NCI-H82 (cell line): ENCODE measurements at regions not wholly inside any gene's neighbourhood (a gene's known extent, or its start where the extent isn't known, plus 50 kb on each side); places are given as distances from the start of the nearest gene placed in this dataset.
"Not testable (repeated sequence)": the region's sequence is repeated elsewhere in the genome, so short reads cannot be mapped to it uniquely, and the experiment has no call there.

Source experiments
- DNase-seq: peaks from one replicate; lab custom pipeline; 2025; lab: John Stamatoyannopoulos, UW

DNA sequence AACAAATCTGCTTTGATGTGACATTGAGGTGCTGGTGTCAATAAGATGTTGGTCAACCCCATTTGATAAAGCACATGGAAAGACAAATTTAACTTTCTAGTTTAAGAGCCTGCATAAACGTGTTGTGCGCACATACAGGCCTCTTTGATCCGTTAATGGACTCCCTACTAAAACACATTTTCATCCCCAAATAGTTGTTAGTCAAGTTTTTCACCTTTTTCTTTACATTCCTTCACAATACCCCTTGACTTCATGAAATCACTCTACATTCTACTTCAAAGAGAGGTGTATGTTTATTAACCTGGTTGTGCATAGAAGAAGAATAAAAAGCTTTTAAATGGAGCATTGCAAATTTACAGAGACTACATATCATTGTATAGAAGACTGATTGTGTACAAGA, 180.3 kb downstream of the HDGFL1 start:
- no peak for DNase-seq

DNA sequence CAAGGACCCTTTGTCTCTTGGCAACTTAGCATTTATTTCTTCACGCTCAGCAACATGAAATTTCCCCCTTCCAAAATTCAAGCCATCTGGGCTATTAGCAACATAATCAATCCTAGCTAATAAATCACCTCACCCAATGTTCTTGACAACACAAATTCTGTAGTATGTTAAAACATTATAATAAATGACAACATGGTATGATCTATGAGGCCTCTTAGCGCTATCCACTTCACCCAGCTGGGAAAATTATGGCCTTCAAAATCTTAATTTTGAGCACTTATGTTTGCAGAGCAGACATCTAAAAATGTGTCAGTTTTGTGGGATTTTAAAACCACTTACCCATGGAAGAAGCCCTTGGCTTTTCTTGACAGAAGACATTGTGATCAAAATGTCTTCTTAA, 181.9 kb downstream of the HDGFL1 start:
- no peak for DNase-seq

DNA sequence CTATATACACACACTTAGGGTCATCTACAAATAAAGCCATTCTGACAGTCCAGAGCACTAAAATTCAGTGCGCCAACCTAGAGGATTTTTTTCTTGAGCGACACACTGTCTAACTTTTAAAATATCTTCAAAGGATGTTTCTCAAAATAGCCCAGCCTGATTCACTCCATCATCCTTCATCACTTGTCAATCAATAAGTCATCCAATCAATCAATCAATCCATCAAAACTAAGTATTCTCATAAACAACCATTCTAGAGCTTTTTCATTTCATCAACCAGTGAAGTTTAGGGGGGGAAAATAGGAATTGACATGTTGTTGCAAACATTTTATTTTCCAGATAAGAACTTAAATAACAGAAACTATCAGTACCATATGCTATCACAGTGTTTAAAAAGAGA, 183.2 kb downstream of the HDGFL1 start:
- no peak for DNase-seq

DNA sequence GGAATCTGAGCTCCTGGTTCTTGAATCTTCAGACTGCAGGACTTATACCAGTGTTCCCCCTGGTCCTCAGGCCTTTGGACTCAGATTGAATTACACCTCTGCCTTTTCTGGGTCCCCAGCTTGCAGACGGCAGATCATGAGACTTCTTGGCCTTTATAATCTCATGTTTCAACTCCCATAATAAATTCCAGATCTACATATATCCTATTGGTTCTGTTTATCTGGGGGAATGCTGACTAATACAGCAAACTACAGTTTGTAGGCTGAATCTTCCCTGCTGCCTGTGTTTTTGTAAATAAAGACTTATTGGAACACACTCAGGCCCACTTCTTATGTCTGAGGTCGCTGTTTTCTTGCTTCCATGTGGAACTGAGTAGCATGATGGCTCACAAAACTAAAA, 184.7 kb downstream of the HDGFL1 start:
- no peak for DNase-seq

DNA sequence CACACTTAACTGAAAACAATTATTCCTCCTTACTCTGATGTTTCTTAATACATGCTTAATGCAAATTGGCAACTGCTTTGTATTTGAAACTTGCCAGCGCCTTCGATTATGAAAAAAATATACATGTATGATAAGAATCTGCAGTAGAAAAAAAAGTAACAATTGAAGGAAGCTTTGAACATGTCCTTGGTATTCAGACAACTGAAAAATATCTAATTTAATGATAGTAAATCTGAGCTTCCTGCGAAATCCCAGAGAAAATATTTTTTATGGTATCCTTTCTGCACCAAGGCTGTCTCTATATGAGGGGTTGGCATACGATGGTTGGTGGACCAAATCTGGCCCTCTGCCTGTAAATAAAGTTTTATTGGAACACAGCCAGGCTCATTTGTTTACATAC, 186.2 kb downstream of the HDGFL1 start:
- no peak for DNase-seq

DNA sequence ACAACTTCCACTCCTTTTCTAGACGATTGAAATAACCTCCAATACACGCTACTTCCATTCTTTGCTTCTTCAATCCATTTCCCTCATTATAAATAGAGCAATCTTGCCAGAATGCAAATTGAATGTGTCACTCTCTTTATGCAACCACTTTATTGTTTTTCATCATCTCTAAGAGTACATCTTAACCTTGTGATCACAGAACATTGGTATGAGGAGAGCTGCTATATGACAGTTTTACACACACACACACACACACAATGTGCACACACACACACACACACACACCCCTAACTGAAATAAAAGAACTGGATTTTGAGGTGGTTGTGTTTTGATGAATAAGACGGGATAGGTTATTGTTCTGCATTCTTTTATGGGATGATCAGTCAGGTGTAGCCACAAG, 187.0 kb downstream of the HDGFL1 start:
- DNase-seq = no peak

DNA sequence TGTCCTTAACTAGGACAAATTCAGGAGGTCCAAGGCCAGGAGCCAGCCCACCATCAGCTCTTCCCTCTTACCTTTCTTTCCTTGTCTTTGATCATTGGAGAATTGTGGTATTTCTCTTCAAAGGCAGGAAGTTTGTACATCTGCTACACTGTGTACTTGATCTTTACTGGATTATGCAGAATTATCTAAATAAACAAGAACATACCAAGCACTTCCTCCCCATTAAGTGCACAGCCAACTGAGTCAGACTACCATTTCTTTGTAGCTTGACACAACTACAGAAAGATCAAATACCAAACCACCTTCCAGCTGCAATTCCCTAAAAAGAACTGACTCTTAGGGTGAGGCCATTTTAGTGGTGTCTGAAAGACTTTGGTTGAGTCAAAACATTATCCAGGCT, 195.1 kb downstream of the HDGFL1 start:
- no peak for DNase-seq

DNA sequence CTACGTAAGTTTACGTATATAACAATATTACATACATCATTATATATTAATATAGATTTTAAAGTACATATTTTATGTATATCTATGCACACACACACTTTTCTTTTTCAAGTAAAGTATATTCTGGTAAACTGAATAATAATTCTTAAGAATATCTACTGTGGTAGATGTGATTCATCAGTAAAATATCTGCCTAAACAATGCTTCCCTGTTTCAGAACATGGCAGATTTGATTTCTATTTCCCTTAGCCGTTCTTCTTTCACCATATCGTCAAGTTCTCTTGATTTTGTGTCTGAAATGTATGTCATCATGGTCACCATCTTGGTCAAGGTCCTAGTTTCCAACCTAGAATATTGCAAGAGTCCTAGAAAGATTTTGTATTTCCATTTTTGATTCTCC, 195.6 kb downstream of the HDGFL1 start:
- no peak for DNase-seq

DNA sequence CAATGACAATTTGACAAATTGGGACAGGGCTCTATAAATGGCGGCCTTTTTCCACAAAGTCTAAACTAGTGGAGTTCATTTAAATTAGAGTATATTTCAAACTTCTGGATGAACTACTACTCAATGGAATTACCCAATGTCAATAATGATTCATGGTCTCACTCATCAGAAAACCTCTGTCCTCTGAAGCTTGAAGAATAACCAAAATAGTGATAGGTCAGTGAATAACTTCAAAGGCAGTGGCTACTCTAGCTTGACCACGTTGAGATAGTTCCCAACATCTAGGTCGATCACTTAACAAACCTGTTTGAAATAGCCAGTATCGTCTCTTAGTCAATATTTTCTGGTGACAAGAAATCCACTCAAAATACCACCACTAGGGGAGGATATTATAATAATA, 197.6 kb downstream of the HDGFL1 start:
- no peak for DNase-seq

DNA sequence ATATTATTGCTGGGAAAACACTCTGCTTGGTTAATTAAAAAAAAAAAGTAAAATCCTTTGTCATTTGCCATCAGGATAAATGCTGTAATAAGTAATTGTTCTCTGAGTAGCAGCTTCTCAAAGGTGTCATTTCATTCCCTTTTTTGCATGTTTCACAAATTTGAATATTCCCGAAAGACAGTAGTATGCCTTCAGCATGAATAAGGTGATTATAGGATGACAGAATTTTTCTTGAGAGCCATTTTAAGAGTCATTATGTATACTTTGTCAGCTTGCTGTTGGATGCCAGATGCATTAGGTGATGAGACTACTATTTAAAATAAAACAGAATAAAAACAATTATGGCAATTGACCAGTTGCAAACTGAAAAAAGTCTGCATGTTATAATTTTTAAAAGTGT, 200.7 kb downstream of the HDGFL1 start:
- DNase-seq = no peak

DNA sequence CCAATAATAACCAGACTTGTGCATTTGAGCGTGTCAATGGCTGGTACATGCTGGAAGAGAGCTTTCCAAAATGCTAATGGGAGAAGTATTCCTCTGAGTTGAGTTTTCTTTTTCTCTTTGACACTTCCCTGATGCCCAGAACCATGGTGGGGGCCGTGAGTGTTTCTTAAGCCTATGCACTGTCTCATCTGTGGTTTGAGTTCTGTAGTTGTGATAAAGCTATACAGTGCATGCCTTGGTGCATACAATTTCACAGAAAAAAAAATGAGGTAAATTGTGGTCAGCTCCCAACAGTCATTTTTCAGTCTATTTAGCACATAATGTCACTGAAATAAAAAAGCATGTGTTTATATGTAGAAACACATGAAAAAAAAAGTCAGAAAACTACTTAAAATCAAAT, 204.8 kb downstream of the HDGFL1 start:
- DNase-seq = no peak

DNA sequence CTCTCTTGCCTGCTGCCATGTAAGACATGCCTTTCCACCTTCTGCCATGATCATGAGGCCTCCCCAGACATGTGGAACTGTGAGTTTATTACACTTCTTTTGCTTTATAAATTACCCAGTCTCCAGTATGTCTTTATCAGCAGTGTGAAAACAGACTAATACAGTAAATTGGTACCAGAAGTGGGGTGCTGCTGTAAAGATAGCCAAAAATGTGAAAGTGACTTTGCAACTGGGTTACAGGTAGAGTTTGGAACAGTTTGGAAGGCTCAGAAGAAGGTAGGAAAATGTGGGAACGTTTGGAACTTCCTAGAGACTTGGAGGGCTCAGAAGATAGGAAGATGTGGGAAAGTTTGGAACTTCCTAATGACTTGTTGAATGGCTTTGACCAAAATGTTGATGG, 209.1 kb downstream of the HDGFL1 start:
- DNase-seq = not testable (repeated sequence)

DNA sequence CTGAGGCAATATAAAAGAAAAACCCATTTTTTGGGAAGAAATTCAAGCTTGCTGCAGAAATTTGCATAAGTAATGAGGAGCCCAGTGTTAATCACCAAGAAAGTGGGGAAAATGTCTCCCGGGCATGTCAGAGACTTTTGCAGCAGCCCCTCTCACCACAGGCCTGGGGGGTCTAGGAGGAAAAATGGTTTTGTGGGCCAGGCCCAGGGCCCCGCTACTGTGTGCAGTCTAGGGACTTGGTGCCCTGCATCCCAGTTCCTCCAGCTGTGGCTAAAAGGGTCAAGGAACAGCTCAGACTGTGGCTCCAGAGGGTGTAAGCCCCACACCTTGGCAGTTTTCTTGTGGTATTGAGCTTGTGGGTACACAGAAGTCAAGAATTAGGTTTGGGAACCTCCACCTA, 209.7 kb downstream of the HDGFL1 start:
- no peak for DNase-seq

DNA sequence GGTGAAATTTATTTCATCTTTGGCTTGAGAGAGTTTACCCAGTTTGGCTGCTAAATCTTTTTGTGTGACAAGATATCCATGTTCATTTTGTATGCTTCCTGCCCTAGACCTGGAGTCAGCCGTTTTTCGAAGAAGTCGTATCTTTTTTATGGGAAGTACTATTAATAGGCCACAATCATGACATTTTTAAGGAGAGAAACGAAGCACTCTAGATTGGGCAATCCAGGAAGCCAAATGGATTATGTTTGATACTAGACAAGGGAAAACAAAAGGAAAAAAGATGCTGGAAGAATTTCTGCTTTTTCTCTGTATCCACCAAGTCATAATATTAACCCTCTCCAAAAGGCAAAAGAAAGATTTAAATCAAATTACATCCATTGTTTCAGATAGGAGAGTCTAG, 214.6 kb downstream of the HDGFL1 start:
- no peak for DNase-seq

DNA sequence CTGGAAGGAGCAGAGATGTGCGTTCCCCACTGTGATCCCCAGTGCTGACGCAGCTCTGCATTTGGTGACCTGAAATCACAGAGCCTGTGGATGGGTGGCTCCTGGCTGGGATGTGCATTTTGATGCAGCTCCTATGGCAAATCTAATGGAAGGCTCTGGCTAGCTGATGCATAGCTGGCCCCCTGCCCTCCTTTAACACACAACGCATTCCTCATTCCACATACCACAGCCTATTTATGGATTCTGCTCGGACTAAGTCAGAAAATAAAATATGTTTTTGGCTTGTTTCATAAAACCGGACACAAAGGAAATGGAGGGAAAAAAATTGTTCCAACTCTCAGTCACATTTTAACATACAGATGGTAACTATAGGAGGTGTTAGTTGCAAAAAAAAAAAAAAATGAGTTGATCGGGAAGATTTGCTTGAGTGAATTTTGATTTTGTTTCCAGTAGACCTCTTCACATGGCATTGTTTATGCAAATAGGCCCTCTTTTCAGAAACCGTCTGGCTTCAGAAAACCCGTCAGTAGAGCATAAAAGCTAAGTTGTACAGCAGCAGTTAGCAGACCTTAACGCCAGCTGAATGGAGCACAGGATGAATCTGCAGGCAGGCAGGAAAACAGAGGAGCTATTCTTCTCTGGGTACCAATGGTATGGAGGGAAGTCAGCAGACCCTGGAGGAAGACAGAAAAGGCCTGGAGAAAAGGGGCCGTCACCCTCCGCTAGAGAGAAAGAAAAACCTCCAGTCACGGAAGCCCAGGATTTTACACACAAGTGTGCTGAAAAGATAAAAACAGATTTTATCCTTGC, 215.4 kb downstream of the HDGFL1 start:
- DNase-seq = no peak

DNA sequence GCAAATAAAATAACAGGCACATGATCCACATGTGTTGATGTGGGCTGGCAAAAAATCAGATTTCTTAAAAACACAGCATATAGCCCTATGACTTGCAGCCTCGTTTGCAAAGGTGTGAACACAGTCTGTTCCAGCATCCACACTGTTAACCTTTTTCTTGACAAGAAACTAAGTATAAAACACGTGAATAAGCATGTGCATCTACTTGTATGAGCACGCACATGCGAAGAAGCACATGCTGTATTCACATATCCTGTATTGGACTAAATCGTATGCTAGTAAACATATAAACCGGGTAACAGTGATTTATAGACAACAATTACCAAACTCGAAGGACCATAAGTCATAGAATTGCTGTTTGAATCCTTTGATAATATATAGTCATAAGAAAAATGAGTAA, 218.7 kb downstream of the HDGFL1 start:
- DNase-seq = no peak

DNA sequence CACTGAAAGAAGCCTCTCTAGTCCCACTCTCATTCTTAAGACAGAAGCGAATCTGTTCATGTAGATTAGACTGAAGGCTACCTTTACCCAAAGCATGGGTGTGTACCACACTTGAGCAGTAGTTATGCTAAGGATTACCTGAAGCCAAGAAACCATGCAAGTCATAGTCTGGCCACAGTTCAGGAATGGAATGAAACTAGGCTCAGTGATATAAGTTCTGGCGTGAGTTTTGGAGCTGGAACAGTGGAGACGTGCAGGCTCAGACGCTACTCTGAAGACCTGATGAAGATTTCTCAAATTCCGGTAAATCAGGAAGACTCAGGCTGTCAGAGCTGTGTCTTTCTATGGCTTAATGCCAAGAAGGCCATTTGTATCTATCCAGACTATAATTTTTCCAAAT, 219.9 kb downstream of the HDGFL1 start:
- DNase-seq = no peak

DNA sequence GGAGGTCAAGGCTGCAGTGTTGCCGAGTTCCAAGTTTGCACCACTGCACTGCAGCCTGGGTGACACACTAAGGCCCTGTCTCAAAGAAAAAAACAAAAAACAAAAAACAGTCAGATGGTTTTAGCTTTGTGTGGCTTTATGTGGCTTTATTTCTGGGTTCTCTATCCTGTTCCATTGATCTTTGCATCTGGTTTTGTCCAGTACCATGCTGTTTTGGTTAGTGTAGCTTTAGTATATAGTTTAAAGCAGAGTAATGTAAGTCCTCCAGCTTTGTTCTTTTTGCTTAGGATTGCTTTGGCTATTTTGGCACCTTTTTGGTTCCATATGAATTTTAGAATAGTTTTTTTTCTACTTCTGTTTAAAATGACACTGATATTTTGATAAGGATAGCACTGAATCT, 225.5 kb downstream of the HDGFL1 start:
- DNase-seq = no peak

DNA sequence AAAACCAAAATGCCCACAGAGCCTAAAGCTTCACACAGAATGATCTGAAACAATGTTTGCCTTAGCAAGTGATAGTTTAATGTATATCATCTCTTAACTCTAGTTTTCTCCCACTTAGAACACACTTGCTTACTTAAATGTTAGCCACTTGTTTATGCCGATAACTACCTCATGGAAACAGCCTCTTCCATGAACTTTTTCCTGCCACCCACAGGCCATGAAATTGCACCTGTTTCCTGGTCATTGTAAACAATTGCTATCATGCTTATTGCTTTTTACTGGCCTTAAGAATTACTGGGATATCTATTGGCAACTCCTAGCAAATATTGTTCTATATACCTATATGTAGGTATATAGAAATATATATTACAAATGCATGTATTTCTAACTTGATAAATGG, 231.1 kb downstream of the HDGFL1 start:
- no peak for DNase-seq

DNA sequence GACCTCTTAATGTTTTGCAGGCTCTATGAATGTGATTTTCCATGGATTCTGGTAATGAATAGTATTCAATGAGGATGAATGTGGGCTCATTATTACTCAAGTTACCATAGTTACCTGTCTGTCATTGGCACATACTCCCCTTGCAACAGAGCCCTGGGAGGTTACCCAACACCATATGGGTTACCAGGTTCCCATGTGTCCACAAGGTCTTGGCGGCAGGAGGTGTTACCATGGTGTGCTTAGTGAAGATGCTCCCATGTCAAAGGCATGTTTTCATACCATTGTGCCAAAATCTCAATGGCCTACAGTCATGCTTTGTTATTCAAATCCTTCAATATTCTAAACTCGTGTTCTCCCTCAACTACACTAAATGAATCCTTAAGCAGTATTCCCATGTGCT, 232.5 kb downstream of the HDGFL1 start:
- DNase-seq = no peak

DNA sequence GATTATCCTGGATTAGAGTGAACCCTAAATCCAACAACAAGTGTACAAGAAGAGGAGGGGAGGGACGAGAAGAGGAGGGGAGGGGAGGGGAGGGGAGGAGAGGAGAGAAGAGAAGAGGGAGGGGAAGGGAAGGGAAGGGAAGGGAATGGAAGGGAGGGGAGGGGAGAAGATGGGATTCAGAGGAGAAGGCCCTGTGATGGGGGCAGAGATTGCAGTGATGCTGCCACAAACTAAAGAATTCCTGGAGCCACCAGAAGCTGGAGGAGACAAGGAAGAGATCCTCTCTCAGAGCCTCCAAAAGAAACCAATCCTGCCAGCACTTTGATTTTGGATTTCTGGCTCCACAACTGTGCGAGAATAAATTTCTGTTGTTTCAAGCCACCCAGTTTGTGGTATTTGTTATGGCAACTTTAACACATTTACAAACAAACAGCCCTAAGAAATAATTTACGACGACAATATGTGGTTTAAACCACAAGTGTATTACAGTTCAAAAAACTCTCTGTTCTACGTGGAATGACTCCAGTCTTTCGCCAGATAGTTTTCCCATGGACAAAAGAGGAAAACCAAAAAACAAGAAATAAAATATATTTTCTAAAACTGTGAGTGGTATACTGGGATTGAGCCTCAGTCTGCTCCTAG, 235.4 kb downstream of the HDGFL1 start:
- DNase-seq = peak; percentile 10

DNA sequence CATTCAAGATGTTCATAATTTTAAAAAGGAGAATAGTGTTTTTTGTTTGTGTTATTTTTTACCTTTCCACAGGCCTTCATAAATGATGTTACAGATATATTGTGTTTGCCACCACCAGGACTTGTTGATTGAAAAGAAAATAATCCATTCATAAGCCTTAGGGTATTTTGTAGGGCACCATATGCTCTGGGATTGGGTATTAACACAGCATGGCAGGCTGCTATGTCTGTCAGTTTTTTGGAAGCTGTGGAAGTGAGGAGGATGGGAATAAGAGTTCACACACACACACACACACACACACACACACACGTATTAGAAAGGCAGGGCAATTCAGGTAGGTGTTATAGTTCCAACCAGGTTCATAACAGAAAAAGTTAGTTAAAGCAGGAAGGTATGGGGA, 237.9 kb downstream of the HDGFL1 start:
- DNase-seq = peak; percentile 92

DNA sequence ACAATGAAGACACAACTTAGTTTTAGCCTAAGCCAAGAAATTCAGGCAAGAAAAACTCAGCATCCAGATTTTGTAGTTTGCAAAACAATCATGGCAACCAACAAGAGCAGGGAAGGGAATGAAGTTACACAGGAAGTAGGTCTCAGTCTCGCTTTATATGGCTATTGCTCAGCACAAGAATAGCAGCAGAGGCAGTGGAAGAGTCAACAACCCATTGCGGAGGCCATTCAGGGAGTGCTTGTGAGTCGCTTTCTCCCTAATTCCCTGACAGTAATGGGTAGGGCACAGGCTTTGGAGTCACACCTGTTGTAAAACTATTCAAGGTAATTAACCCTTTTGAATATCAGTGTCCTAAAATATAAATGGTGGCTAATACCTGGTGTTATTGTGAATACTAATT, 238.5 kb downstream of the HDGFL1 start:
- DNase-seq = peak; percentile 66

DNA sequence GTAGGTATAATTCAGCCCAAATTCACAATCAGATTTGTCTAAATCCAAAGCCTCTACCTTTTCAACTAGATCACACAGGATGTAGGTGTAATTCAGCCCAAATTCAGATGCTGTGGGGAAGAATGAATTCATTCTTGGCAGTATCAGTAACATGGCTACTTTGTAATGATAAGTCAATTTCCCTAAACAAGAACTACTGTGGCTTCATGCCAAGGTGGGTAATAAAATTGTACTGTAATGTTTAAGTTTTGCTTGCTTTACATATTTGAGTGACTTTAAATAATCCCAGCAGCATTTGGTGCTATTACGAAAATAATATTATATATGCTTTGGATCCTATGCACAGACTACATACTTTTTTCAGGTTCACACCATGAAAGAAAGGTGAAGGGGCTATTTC, 239.1 kb downstream of the HDGFL1 start:
- no peak for DNase-seq
